ENCODE measurements at regions not wholly inside any gene's neighbourhood (a gene's known extent, or its start where the extent isn't known, plus 50 kb on each side); places are given as distances from the start of the nearest gene placed in this dataset.

DNA sequence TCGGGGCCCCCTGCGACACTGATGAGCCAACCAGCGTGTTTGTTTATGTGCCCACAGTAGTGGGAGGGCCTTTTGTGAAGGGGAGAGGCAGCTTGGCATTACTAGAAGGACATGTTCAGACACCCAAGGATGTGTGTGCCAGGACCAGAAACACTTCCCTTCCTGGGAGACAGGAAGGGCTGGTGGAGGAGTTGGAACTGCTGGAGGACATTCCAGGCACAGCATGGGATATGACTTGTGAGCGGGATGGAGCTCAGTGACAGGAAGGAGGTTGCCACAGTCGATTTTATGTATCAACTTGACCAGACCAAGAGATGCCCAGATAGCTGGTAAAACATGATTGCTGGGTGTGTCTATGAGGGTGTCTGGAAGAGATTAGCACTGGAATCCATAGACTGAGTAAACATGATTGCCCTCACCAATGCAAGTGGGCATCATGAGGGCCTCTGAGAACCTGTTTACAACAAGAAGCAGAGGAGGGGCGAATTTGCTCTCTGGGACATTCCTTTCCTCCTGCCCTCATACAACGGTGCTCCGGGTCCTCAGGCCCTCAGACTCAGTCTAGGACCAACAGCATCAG lies 106.4 kb upstream of the TLE3 start:
- Histone ChIP-seq H3K4me1 (ENCODE audit: insufficient read depth) (no peaks in the 10 kb centered on the region), H3K4me3 (no peak overlapping the region), H3K36me3 (no peaks in the 10 kb centered on the region), H3K27me3 (no peaks in the 10 kb centered on the region), H3K27ac (no peak overlapping the region), H3K9me3 (no peaks in the 10 kb centered on the region)
- intact Hi-C loops (cut with DNase I) = no loop called here
- TF ChIP-seq EP300 (IDR thresholded peaks at IDR 0.05) = no peak
- TF ChIP-seq POLR2A (IDR thresholded peaks at IDR 0.05) = no peak
- TF ChIP-seq, protein P1, sequence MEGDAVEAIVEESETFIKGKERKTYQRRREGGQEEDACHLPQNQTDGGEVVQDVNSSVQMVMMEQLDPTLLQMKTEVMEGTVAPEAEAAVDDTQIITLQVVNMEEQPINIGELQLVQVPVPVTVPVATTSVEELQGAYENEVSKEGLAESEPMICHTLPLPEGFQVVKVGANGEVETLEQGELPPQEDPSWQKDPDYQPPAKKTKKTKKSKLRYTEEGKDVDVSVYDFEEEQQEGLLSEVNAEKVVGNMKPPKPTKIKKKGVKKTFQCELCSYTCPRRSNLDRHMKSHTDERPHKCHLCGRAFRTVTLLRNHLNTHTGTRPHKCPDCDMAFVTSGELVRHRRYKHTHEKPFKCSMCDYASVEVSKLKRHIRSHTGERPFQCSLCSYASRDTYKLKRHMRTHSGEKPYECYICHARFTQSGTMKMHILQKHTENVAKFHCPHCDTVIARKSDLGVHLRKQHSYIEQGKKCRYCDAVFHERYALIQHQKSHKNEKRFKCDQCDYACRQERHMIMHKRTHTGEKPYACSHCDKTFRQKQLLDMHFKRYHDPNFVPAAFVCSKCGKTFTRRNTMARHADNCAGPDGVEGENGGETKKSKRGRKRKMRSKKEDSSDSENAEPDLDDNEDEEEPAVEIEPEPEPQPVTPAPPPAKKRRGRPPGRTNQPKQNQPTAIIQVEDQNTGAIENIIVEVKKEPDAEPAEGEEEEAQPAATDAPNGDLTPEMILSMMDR (IDR thresholded peaks at IDR 0.05) = no peak
- 91 to 95% (median 93%) methylated on average over 8 of the region's 8 CpGs for WGBS, 3 donors
- DNase-seq = no peak

DNA sequence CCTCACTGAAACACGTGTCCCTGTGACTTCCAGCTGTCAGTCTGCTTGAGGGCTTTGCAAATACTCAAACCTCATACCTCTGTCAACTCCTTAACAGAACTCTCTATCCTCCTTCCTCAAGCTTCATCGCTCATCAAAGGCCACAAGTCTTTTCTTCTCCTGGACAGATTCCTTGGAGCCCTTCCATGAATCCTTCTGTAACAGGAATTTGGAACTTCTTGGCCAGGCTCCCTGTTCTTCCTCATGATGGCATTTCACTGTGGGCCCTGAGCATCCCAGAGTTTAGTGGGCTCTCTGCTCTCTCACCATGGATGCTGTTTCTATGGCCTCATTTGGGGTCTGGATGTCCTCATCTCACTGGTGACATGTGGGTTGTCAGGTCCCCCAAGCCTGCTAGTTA lies 105.0 kb upstream of the TLE3 start:
- H3K36me3 ChIP-seq = no peaks in the 10 kb centered on the region
- TF ChIP-seq EP300 (IDR thresholded peaks at IDR 0.05) = no peak
- TF ChIP-seq, protein P1 (IDR thresholded peaks at IDR 0.05) = no peak
- TF ChIP-seq POLR2A (IDR thresholded peaks at IDR 0.05) = no peak
- H3K4me1 ChIP-seq (ENCODE audit: insufficient read depth) = no peaks in the 10 kb centered on the region
- no peaks in the 10 kb centered on the region for H3K9me3 ChIP-seq
- no peak overlapping the region for H3K4me3 ChIP-seq
- no peaks in the 10 kb centered on the region for H3K27me3 ChIP-seq
- DNase-seq = no peak
- H3K27ac ChIP-seq = no peak overlapping the region
- 71 to 79% (median 72%) methylated on average over 2 of the region's 2 CpGs for WGBS, 3 donors
- intact Hi-C loops (cut with DNase I) = no loop called here

DNA sequence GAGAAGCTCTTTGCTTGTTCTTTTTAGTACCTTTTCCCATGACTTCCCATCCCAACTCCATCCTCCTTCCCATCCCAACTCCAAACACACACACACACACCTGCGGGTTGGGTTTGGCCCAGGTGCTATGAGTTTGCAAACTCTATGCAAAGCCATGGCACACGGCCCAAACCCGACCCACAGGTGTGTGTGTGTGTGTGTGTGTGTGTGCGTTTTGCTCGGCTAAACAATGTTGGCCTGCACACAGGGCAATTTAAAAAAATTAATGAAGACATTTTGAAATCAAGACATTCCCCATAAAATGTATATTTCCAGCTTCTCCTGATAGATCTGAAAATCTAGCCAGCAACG lies 103.7 kb upstream of the TLE3 start:
- WGBS, 3 donors = 89 to 94% (median 92%) methylated on average over 6 of the region's 6 CpGs
- no peak for DNase-seq
- no peaks in the 10 kb centered on the region for H3K27me3 ChIP-seq
- no peak overlapping the region for H3K4me3 ChIP-seq
- no peaks in the 10 kb centered on the region for H3K36me3 ChIP-seq
- no peak overlapping the region for H3K27ac ChIP-seq
- H3K4me1 ChIP-seq (ENCODE audit: insufficient read depth) = no peaks in the 10 kb centered on the region
- no peaks in the 10 kb centered on the region for H3K9me3 ChIP-seq
- TF ChIP-seq POLR2A (IDR thresholded peaks at IDR 0.05) = no peak
- TF ChIP-seq EP300 (IDR thresholded peaks at IDR 0.05) = no peak
- TF ChIP-seq, protein P1 (IDR thresholded peaks at IDR 0.05) = no peak
- intact Hi-C loops (cut with DNase I) = no loop called here

DNA sequence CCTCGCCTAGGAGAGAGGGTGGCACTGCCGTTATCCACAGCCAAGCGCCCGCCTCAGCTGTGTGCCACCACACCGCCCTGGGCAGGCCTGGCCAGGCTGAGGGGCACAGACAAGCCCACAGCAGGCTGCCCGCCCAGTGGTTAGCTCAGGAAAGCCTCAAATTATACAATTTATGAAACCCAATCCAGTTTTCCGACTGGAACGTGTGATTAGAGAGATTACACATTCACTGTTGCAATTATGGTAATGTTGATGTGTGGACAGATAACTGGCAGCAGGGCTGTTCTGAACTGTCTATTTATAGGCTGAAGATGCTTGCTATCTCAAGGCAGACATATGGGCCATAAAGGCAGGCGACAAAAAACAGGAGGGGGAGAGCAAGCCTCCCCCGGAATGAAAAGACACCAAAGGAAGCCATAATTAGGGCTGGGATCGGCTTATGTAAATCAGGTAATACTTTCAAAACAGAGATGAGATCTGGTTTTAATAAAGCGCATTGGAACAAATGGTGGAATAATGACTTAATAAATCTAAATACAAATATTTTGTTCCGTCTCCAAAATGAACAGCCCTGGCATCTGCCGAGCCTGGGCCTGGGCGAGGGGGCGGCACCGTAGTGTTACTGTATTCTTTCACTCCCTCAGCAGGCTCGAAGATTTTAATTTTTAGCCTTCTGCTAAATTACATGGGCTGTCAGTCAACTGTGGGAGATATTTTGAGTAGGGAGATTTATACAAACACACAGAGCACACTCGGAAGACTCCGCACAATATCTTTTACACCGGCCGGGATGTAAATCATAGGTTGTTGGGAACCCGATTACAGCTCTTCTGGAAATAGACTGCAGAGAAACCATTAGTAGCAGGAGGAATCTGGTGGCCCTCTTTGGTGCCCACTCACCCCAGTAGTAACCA lies 103.1 kb upstream of the TLE3 start:
- TF ChIP-seq POLR2A (IDR thresholded peaks at IDR 0.05) = no peak
- TF ChIP-seq EP300 (IDR thresholded peaks at IDR 0.05) = no peak
- TF ChIP-seq, protein P1 (IDR thresholded peaks at IDR 0.05) = no peak
- WGBS, 3 donors = 85 to 87% (median 85%) methylated on average over 23 of the region's 23 CpGs
- Histone ChIP-seq H3K4me3 (no peak overlapping the region), H3K27ac (no peak overlapping the region), H3K27me3 (no peaks in the 10 kb centered on the region), H3K4me1 (ENCODE audit: insufficient read depth) (peaks cover 2% of the 10 kb centered on the region), H3K36me3 (no peaks in the 10 kb centered on the region), H3K9me3 (no peaks in the 10 kb centered on the region)
- intact Hi-C loops (cut with DNase I) = no loop called here
- no peak for DNase-seq
